ENCODE measurements at regions not wholly inside any gene's neighbourhood (a gene's known extent, or its start where the extent isn't known, plus 50 kb on each side); places are given as distances from the start of the nearest gene placed in this dataset.

DNA sequence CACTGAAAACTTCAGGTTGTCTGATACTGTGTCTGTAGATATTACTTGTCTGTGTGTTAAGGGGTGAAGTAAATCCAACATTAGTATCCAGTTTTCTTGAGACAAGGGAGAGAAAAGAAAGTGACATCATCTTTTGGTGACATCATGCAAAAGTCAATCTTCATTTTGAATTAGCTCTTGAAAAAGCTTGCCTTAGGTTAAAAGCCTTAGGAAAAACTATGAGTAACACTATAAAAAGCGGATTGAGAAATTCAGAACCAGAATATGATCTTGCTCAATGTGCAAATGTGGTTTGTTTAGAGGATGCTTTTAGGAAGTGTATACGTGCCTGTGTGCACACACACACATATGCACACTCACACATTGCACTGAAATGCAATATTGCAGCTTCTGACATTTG is 345.8 kb upstream of the CASK start:
- no peak for TF ChIP-seq NR2F2 (IDR thresholded peaks at IDR 0.05)
- no peak for TF ChIP-seq CTCF (IDR thresholded peaks at IDR 0.05; ENCODE audit: low read depth, low read length, missing input control)
- TF ChIP-seq JUND (IDR thresholded peaks at IDR 0.05) = no peak
- no peak for TF ChIP-seq REST (IDR thresholded peaks at IDR 0.05)
- no peak for TF ChIP-seq ATF3 (IDR thresholded peaks at IDR 0.05)
- TF ChIP-seq, protein P1, sequence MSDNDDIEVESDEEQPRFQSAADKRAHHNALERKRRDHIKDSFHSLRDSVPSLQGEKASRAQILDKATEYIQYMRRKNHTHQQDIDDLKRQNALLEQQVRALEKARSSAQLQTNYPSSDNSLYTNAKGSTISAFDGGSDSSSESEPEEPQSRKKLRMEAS (IDR thresholded peaks at IDR 0.05) = no peak
- no peak for TF ChIP-seq YY1 (IDR thresholded peaks at IDR 0.05)
- TF ChIP-seq HNF4A (conservative IDR thresholded peaks at IDR 0.05) = no peak
- TF ChIP-seq RAD21 (IDR thresholded peaks at IDR 0.05) = no peak
- TF ChIP-seq GABPA (IDR thresholded peaks at IDR 0.05 in 1 of 2, conservative IDR thresholded peaks at IDR 0.05 in 1 of 2) = no peak
- no peak for TF ChIP-seq FOXA1 (IDR thresholded peaks at IDR 0.05)
- no peak for TF ChIP-seq TAF1 (conservative IDR thresholded peaks at IDR 0.05)
- no peak for TF ChIP-seq EGR1 (IDR thresholded peaks at IDR 0.05; ENCODE audit: low read depth in 2 of 2)
